Fibroblast of skin of left quadriceps (primary cell): ENCODE measurements at regions not wholly inside any gene's neighbourhood (a gene's known extent, or its start where the extent isn't known, plus 50 kb on each side); places are given as distances from the start of the nearest gene placed in this dataset.

ENCODE experiments used
- DNase-seq, 2 experiments: peaks; one replicate each; pipeline ENCODE4 v3.0.0-alpha.2; 2013; ENCODE audit warnings: low read depth in 2 of 2

DNA sequence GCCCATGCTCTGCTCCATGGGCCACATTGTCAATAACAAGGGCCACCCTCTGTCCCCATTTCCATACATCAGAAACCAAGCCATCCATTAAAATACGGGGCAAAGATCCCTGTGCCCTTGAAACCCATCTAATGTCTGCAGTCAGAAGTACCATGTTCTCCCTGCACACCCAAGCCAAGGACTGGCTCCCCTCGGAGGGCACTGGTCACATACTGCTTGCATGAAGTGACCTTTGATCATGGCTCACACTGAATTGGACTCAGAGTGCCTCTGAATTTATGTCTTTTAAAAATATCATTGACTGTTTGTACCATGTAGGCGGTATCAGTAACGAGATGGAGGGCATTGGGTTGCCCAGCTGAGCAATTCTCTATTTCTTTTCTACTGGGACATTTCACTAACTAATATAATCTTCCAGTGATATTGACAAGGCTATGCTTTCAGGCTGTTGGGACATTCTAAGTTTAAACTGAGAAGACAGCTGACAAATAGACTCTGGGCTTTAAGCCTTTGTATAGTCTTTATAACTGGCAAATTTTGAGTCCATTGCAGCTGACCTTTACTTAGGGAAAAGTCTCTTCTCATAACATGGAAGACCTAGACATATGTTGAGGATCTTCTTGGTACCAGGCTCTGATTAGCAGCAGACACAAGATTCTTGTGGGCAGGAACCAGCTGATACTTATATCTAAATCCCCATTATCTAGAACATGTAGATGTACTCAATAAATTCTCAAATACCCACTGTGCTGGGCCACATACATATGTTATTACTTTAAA lies 214.3 kb downstream of the MYCN start:
- DNase-seq = no peak

DNA sequence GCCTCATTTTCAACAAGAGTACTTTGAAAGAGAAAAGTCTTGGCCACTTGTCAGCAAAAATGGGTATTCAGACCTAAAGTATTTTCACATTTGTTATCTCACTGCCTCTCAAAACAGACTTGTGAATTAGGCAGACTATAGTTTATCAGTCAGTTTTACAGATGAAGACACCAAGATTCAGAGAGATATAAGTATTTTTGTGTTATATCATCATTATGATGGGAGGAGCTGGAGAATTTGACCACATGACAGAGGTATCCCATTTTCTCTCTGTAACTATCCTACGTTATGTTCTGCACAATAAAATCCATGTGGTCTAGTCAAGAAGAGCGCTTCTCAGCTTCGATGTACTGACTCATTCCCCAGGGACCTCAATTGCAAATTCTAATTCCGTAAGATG lies 213.7 kb downstream of the MYCN start:
- DNase-seq = no peak

DNA sequence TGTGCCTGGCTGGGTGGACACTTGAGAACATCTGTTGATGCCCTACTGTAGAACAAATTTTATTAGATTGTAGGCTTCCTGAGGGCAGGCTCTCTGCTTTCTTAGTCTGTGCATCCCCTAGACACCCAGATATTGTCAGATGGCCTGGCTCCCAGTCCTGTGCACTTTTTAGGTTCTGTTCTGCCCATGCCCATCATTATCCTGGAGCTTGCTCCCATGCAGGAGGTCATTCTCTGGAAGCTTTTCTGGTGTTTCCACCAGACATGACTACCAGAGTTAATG lies 213.3 kb downstream of the MYCN start:
- DNase-seq = no peak

DNA sequence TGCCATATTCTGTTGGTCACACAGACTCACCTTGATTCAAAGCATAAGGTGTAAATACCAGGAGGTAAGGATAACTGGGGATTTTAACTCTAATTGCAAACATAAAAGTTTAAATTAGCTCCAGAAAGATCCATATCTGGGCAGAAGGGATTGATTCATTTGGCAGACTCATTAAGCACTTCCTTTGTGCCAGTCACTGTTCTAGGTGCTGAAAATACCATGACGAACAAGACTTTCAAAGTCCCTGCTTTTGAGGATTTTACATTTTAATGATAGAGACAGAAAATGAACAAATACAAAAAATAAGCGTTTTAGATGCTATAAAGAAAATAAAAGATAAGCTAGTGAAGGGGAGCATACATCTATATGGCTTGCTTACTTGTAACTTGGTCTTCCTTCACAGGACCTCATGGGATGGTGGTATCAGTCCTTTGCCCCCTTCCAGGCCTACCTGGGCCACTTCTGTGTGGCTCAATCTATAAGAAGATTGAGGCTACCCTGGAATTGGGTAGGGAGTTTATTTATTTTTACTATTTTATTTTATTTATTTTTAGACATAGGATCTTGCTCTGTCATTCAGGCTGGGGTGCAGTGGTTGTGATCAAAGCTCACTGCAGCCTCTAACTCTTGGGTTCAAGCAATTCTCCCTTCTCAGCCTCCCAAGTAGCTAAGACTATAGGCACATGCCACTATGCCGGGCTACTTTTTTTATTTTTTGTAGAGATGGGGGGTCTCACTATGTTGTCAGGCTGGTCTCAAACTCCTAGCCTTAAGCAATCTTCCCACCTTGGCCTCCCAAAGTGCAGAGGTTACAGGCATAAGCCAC lies 212.8 kb downstream of the MYCN start:
- no peak for DNase-seq

GRCh38 chr2:16152071-16152927 lies 211.9 kb downstream of the MYCN start:
- no peak for DNase-seq

DNA sequence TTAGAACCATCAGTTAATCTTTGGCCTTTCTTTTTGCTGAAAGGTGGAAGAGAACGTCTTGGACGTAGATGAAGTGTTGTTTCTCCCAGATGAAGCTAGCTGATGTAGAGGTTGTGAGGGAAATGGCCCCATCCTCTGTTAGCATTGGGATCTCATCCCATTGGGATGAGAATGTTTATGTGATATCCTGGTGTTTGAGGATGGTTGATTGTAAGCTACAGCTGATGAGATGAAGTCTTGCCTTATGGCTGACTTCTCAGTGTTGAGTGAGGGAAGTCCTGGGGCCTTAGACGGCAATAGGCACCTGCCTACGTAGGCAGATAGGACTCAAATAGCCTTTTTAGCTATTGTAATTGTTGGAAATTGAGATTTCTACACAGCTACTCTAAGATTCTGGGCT lies 211.3 kb downstream of the MYCN start:
- DNase-seq = no peak

DNA sequence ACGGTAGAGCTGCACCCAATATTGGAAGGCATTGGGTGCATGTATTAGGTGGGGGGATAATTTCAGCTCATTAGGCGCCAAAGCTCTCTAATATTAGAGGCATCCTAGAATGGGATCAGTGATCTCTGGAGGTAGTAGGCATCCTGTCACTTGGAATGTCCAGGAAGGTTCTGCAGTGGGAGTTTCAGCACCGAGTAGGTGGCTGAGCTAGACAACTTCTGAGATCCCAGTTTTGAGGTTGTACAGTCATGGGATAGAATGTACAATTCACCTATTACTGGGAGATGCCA lies 210.9 kb downstream of the MYCN start:
- no peak for DNase-seq

DNA sequence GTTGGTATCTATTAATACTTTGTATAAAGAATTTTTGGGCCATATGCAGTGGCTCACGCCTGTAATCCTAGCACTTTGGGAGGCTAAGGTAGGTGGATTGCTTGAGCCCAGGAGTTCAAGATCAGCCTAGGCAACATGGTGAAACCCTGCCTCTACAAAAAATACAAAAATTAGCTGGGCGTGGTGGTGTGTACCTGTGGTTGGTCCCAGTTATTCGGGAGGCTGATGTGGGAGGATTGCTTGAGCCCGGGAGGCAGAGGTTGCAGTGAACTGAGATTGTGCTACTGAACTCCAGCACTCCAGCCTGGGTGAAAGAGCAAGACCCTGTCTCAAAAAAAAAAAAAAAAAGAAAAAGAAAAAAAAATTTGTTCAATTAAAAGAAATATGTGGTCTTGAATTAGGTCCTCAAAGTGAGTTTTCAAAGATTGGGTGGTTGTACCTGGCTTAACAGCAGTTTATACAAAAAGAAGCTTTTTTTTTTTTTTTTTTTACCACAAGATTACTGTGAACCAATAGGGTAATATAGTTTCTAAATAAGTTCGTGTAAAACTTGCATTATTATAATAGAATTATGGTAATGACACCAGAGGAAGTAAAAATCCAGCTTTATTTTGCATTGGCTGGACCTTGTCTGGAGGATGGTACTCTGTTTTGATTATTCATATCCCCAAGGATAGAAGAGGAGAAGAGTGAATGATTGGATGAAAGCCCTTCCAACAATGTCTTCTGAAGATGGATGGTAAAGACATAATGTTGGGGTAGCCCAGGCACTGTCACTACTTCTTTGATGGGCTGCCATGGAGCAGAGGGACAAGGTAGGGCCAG lies 210.3 kb downstream of the MYCN start:
- DNase-seq = no peak

DNA sequence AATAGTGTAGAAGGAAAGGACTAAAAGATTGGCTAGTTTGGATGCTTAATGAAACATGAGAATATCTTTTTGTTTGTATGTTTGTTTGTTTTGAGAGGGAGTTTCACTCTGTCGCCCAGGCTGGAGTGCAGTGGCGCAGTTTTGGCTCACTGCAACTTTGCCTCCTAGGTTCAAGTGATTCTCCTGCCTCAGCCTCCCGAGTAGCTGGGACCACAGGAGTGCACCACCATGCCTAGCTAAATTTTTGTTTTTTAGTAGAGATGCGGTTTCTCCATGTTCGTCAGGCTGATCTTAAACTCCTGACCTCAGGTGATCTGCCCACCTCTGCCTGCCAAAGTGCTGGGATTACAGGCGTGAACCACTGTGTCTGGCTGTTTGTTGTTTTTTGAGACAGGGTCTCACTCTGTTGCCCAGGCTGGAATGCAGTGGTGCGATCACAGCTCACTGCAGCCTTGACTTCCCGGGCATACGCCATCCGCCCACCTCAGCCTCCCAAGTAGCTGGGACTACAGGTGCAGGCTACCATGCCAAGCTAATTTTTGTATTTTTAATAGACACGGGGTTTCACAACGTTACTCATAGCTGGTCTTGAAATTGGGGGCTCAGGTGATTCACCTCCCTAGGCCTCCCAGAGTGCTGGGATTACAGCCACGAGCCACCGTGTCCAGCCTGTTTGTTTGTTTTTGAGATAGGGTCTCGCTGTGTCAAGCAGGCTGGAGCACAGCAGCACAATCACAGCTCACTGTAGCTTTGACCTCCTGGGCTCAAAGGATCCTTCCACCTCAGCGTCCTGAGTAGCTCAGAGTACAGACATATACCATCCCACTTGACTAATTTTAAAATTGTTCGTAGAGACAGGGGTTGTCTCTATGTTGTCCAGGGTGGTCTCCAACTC lies 209.2 kb downstream of the MYCN start:
- no peak for DNase-seq

GRCh38 chr2:16148632-16149348 lies 208.4 kb downstream of the MYCN start:
- DNase-seq = no peak

- no peak for DNase-seq
Observed at GRCh38 chr2:16142383-16143361, 202.3 kb downstream of the MYCN start.

- DNase-seq = no peak
Observed at GRCh38 chr2:16141641-16141921, 201.2 kb downstream of the MYCN start.

DNA sequence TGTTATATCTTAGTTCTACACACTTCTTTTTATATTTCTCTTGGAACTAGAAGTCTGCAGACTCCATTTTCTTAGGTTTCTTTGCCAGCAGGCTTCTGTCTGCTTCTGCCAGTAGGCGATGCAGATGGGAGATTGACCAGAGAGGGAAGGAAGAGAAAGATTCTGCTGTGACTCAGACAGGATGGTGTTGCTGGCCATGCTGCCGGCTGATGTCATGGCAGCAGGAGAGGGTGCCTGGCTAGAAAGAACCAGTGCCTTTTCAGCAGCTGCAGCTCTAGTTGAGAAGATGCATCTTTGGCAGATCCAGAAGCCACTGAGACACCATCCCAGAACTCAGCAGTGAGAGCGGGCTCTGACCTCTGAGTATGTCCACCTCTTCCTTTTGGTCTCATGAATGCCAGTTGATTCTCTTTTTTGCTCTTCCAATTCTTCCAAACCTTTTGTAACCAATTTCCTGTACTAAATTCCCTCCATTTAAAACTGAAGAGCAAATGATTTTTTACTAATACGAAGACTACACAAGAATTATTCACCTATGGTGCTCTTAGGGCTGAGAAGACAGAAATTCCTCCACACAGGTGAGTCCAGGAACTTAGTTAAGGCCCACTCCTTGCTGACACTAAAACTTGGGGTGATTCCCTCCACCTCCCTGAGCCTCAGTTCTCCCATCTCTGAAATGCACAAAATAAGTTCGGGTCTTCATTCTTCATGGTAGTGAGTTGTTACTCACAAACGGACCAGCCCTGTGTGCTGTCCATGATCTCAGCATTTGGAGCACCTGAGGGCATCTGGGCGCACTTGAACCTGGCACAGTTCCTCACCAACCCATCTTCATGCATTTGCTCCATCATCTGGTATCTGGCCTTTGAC lies 200.7 kb downstream of the MYCN start:
- DNase-seq = no peak

GRCh38 chr2:16139663-16140615 lies 199.6 kb downstream of the MYCN start:
- no peak for DNase-seq

DNA sequence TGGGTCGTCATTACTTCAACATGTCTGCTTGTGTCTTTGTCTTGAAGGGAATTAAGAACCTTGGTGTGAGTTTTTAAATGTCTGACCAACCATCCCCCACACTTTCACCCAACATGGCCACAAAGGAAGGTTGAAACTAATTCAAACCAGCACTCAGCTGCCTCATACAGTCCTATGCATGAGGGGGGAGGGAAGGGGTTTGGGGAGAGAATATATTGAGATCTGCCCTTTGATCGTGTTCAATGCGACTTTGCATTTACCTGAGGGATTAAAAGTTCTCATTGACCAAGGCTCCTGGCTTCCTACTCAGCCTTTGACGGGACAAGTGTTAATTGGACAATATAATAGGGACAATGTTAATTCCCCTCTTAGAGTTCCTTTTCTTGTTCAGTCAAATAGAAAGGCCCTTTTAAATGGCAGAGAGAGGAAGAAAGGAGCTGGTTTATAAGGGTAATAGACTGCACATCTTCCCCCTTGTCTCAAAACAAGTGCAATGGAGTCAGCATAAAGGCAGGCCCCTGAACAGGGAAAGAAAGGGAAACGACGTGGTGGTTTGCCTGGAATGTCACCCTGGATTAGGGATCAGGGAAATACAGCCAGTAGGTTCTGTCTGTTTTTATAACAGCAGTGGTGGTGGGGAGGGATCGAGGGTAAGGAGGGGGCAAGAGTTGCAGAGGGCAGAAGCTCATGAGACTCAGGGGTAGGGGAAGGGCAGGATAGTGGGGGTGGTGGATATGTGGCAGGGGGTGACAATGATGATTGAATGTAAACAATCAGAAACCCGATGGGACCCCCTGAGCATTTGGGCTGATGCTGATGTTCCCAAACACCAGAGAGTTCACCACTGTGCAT lies 198.7 kb downstream of the MYCN start:
- no peak for DNase-seq
